Colonic mucosa (tissue), 4 donors: ENCODE measurements at regions not wholly inside any gene's neighbourhood (a gene's known extent, or its start where the extent isn't known, plus 50 kb on each side); places are given as distances from the start of the nearest gene placed in this dataset.
A peak's percentile ranks its signal among the peaks of the same experiment; 100 is the strongest.

Source experiments
- DNase-seq: peaks from one replicate; pipeline ENCODE4 v3.0.0-alpha.2; 2020
- H3K27ac ChIP-seq: fragments of 200-600 bp; one replicate; pipeline ENCODE4 v1.8.0; 2021
- H3K27me3 ChIP-seq: fragments of 200-600 bp; one replicate; pipeline ENCODE4 v1.8.0; 2021
- H3K36me3 ChIP-seq: fragments of 200-600 bp; one replicate; pipeline ENCODE4 v1.8.0; 2021
- H3K4me1 ChIP-seq: fragments of 200-600 bp; one replicate; pipeline ENCODE4 v1.8.0; 2021; ENCODE audit warnings: mild to moderate bottlenecking
- H3K4me3 ChIP-seq: fragments of 200-600 bp; one replicate; pipeline ENCODE4 v1.8.0; 2021
- H3K9ac ChIP-seq, 2 donors: one replicate each; pipeline ENCODE4 v1.7.0; 2013; ENCODE audit warnings: control low read depth in 2 of 2, low read depth in 2 of 2, low read length in 2 of 2
- H3K9me3 ChIP-seq: fragments of 200-600 bp; one replicate; pipeline ENCODE4 v1.8.0; 2021
- CTCF ChIP-seq: fragments of 200-600 bp; IDR thresholded peaks from one replicate; pipeline ENCODE4 v1.8.0; 2022; ENCODE audit warnings: antibody characterized with exemption, mild to moderate bottlenecking
- intact Hi-C: fragments of 100-400 bp; cut with DNase I; formaldehyde crosslinking; loops from one replicate; pipeline ENCODE4 v1.14.1; 2022
- donor health status: healthy.
- donor health status: DM: no; HTN: no; CAD: no.
- donor health status: DM: no; HTN: no; CAD: no.

GRCh38 chr2:134139611-134140010 lies 114.3 kb upstream of the MGAT5 start:
- no peaks in the 10 kb centered on the region for H3K9me3 ChIP-seq
- TF ChIP-seq CTCF, result no peak
- no peaks in the 10 kb centered on the region for H3K27me3 ChIP-seq
- intact Hi-C loops, result no loop called here
- peaks cover 25% of the 10 kb centered on the region for H3K4me1 ChIP-seq
- peak; percentile 67 for DNase-seq
- no peak overlapping the region for H3K4me3 ChIP-seq
- H3K36me3 ChIP-seq, result no peaks in the 10 kb centered on the region
- peak overlapping the region; percentile 82 for H3K27ac ChIP-seq
- peak overlapping the region; percentile 54 to 80 for H3K9ac ChIP-seq

- peaks cover 25% of the 10 kb centered on the region for H3K4me1 ChIP-seq
- no peaks in the 10 kb centered on the region for H3K9me3 ChIP-seq
- H3K9ac ChIP-seq, result peak overlapping the region; percentile 54 to 80
- no peaks in the 10 kb centered on the region for H3K36me3 ChIP-seq
- H3K27me3 ChIP-seq, result no peaks in the 10 kb centered on the region
- H3K27ac ChIP-seq, result peak overlapping the region; percentile 82
- TF ChIP-seq CTCF, result no peak
- peak; percentile 74 for DNase-seq
- intact Hi-C loops, result no loop called here
- H3K4me3 ChIP-seq, result no peak overlapping the region
Observed at GRCh38 chr2:134140251-134140661, 113.6 kb upstream of the MGAT5 start.

DNA sequence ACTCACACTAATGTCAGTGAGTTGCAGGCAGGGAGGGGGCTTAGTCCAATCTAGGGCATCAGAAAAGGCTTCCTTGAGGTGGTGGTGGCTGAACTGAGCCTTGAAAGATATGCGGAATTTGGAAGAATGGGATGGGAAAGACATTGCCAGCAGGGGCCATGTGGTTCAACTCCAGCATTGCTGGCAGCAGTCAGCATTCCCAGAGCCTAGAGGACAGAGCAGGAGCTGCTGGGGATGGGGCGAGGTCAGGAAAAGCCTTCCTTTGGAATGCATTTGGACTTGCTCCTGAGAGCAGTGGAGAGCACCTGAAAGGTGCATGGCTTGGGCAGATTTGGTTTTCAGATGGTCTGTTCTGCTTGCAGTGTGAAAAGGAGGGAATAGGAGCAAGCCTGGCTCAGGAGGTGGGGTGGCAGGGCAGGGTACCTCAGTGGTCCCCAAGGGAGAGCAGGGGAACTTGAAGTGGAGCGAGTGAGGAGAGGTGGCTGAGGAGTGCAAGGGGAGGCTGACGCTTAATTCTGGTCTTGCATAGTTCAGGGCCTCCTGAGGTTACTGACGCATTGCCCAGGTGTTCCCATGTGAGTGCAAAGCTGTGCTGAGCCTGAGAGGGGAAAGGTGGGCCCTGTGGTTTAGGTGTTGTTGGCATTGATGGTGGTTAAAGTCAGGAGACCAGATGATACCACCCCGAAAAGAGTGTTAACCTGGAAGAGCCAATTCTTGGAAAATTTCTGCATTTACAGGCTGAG lies 112.1 kb upstream of the MGAT5 start:
- H3K36me3 ChIP-seq, result no peaks in the 10 kb centered on the region
- TF ChIP-seq CTCF, result no peak
- no peak overlapping the region for H3K9ac ChIP-seq
- peaks cover 21% of the 10 kb centered on the region for H3K4me1 ChIP-seq
- intact Hi-C loops, result no loop called here
- no peak overlapping the region for H3K27ac ChIP-seq
- H3K9me3 ChIP-seq, result no peaks in the 10 kb centered on the region
- no peak overlapping the region for H3K4me3 ChIP-seq
- DNase-seq, result peak; percentile 30
- H3K27me3 ChIP-seq, result no peaks in the 10 kb centered on the region

GRCh38 chr2:134142341-134142738 lies 111.5 kb upstream of the MGAT5 start:
- no peak for DNase-seq
- Histone ChIP-seq H3K27ac (no peak overlapping the region), H3K9me3 (no peaks in the 10 kb centered on the region), H3K9ac (no peak overlapping the region), H3K36me3 (no peaks in the 10 kb centered on the region), H3K4me1 (peaks cover 15% of the 10 kb centered on the region), H3K4me3 (no peak overlapping the region), H3K27me3 (no peaks in the 10 kb centered on the region)
- intact Hi-C loops, result no loop called here
- TF ChIP-seq CTCF, result no peak

DNA sequence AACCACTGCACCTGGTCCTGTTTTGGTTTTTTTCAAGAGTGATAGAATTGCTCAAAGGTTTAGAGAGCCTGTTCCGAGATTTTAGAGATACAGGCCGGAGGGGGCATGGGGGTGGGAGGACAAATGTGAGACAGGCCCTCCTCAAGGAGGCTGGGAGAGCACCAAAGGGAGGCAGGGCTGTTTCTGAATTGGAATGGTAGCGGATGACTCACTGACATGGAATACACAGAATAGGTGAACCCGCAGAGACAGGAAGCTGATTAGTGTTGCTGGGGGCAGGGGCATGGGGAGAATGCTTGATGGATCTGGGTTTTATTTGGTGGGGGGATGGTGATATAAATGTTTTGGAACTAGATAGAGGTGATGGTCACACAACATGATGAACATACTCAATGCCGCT lies 111.0 kb upstream of the MGAT5 start:
- Histone ChIP-seq H3K36me3 (no peaks in the 10 kb centered on the region), H3K9me3 (no peaks in the 10 kb centered on the region), H3K4me3 (no peak overlapping the region), H3K27me3 (no peaks in the 10 kb centered on the region), H3K27ac (no peak overlapping the region), H3K4me1 (peaks cover 15% of the 10 kb centered on the region), H3K9ac (no peak overlapping the region)
- no peak for TF ChIP-seq CTCF
- DNase-seq, result no peak
- intact Hi-C loops, result no loop called here
